BLaER1 treated with 17β-estradiol and CSF1 and Interleukin-3, amounts not matched to agents 10 nM and 100 nM (cell line): ENCODE measurements at regions not wholly inside any gene's neighbourhood (a gene's known extent, or its start where the extent isn't known, plus 50 kb on each side); places are given as distances from the start of the nearest gene placed in this dataset.
A peak's percentile ranks its signal among the peaks of the same experiment; 100 is the strongest.

ENCODE experiments used
- H3K27ac ChIP-seq, 11 experiments: shearing (Covaris generic); formaldehyde crosslinking; 2 replicates each; pipeline ENCODE4 v1.8.1; 2022
- H3K27me3 ChIP-seq, 11 experiments: shearing (Covaris generic); formaldehyde crosslinking; 2 replicates each; pipeline ENCODE4 v1.8.1; 2022
- H3K36me3 ChIP-seq, 11 experiments: shearing (Covaris generic); formaldehyde crosslinking; 2 replicates each; pipeline ENCODE4 v1.8.1; 2022
- H3K4me1 ChIP-seq, 10 experiments: shearing (Covaris generic); formaldehyde crosslinking; 2 replicates each; pipeline ENCODE4 v1.8.1; 2022
- H3K4me2 ChIP-seq, 11 experiments: shearing (Covaris generic); formaldehyde crosslinking; 2 replicates each; pipeline ENCODE4 v1.8.1; 2022
- H3K4me3 ChIP-seq, 10 experiments: shearing (Covaris generic); formaldehyde crosslinking; 2 replicates each; pipeline ENCODE4 v1.8.1; 2022
- H3K9ac ChIP-seq, 11 experiments: shearing (Covaris generic); formaldehyde crosslinking; 2 replicates each; pipeline ENCODE4 v1.8.1; 2022
- H3K9me3 ChIP-seq, 11 experiments: shearing (Covaris generic); formaldehyde crosslinking; replicated peaks in 1 of 11; 2 replicates each; pipeline ENCODE4 v1.8.1; 2022
- H4K20me1 ChIP-seq, 11 experiments: shearing (Covaris generic); formaldehyde crosslinking; 2 replicates each; pipeline ENCODE4 v1.8.1; 2022
- Cebpa-rat ChIP-seq, 11 experiments: shearing (Covaris generic); IDR thresholded peaks; 2 replicates each; pipeline ENCODE4 v1.8.1; 2022

GRCh38 chr6:23494367-23494766 is 631.6 kb upstream of the NRSN1 start:
- peaks cover 0 to 12% (median 4%) of the 10 kb centered on the region in 10 experiments; a peak in 8 of 20 replicates for H3K4me1 ChIP-seq
- H3K36me3 ChIP-seq: no peaks in the 10 kb centered on the region
- no peak overlapping the region for H3K4me3 ChIP-seq
- peaks cover 0 to 10% (median 0%) of the 10 kb centered on the region in 11 experiments; a peak in 3 of 22 replicates for H3K9me3 ChIP-seq
- TF ChIP-seq Cebpa-rat (IDR thresholded peaks at IDR 0.05): no peak
- H3K27me3 ChIP-seq: no peaks in the 10 kb centered on the region
- no peaks in the 10 kb centered on the region for H4K20me1 ChIP-seq
- H3K27ac ChIP-seq: no peak overlapping the region
- no peak overlapping the region for H3K4me2 ChIP-seq
- no peak overlapping the region for H3K9ac ChIP-seq

GRCh38 chr6:23498013-23498412 is 628.0 kb upstream of the NRSN1 start:
- H4K20me1 ChIP-seq: no peaks in the 10 kb centered on the region
- H3K4me1 ChIP-seq: peaks cover 0 to 12% (median 4%) of the 10 kb centered on the region in 10 experiments; a peak in 8 of 20 replicates
- TF ChIP-seq Cebpa-rat (IDR thresholded peaks at IDR 0.05): no peak
- no peak overlapping the region for H3K27ac ChIP-seq
- H3K4me3 ChIP-seq: no peak overlapping the region
- H3K36me3 ChIP-seq: no peaks in the 10 kb centered on the region
- peak overlapping the region in 6 of 11 experiments; percentile 1 to 27 (median 9); a peak in 4 of 22 replicates for H3K4me2 ChIP-seq
- H3K9me3 ChIP-seq: no peaks in the 10 kb centered on the region
- H3K9ac ChIP-seq: no peak overlapping the region
- H3K27me3 ChIP-seq: no peaks in the 10 kb centered on the region

GRCh38 chr6:23499549-23499948 is 626.5 kb upstream of the NRSN1 start:
- TF ChIP-seq Cebpa-rat (IDR thresholded peaks at IDR 0.05): no peak
- H4K20me1 ChIP-seq: no peaks in the 10 kb centered on the region
- H3K9ac ChIP-seq: no peak overlapping the region
- H3K27ac ChIP-seq: no peak overlapping the region
- peaks cover 0 to 12% (median 4%) of the 10 kb centered on the region in 10 experiments; a peak in 8 of 20 replicates for H3K4me1 ChIP-seq
- no peak overlapping the region for H3K4me2 ChIP-seq
- no peaks in the 10 kb centered on the region for H3K27me3 ChIP-seq
- H3K36me3 ChIP-seq: no peaks in the 10 kb centered on the region
- no peaks in the 10 kb centered on the region for H3K9me3 ChIP-seq
- no peak overlapping the region for H3K4me3 ChIP-seq

GRCh38 chr6:23503173-23503572 is 622.8 kb upstream of the NRSN1 start:
- H3K4me1 ChIP-seq: peaks cover 0 to 8% (median 4%) of the 10 kb centered on the region in 10 experiments; a peak in 8 of 20 replicates
- no peaks in the 10 kb centered on the region for H3K36me3 ChIP-seq
- no peak overlapping the region for H3K9ac ChIP-seq
- no peak for TF ChIP-seq Cebpa-rat (IDR thresholded peaks at IDR 0.05)
- no peaks in the 10 kb centered on the region for H3K27me3 ChIP-seq
- no peak overlapping the region for H3K4me3 ChIP-seq
- no peaks in the 10 kb centered on the region for H3K9me3 ChIP-seq
- H4K20me1 ChIP-seq: no peaks in the 10 kb centered on the region
- H3K4me2 ChIP-seq: no peak overlapping the region
- no peak overlapping the region for H3K27ac ChIP-seq

DNA sequence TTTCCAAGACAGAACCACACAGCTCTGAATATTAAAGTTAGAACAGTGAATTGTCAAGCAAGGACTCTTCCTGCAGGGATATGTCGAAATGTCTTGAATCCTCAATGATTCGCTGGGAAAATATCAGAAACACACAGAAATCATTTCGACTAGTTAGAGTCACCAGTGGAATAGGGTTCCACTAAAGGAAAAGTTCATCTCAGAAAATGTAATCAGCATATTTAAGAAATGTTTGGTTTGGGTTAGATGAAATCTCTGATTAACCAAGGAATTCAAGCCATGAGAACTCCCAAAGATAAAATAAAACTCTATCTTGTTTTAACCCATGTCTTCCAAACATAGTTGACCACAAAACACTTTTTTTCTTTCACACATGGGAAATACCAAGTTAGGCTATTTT is 621.0 kb upstream of the NRSN1 start:
- Histone ChIP-seq H3K9me3 (no peaks in the 10 kb centered on the region), H3K27ac (no peak overlapping the region), H3K36me3 (no peaks in the 10 kb centered on the region), H3K4me1 (no peaks in the 10 kb centered on the region), H3K4me3 (no peak overlapping the region), H4K20me1 (no peaks in the 10 kb centered on the region), H3K4me2 (no peak overlapping the region), H3K9ac (no peak overlapping the region), H3K27me3 (no peaks in the 10 kb centered on the region)
- no peak for TF ChIP-seq Cebpa-rat (IDR thresholded peaks at IDR 0.05)

DNA sequence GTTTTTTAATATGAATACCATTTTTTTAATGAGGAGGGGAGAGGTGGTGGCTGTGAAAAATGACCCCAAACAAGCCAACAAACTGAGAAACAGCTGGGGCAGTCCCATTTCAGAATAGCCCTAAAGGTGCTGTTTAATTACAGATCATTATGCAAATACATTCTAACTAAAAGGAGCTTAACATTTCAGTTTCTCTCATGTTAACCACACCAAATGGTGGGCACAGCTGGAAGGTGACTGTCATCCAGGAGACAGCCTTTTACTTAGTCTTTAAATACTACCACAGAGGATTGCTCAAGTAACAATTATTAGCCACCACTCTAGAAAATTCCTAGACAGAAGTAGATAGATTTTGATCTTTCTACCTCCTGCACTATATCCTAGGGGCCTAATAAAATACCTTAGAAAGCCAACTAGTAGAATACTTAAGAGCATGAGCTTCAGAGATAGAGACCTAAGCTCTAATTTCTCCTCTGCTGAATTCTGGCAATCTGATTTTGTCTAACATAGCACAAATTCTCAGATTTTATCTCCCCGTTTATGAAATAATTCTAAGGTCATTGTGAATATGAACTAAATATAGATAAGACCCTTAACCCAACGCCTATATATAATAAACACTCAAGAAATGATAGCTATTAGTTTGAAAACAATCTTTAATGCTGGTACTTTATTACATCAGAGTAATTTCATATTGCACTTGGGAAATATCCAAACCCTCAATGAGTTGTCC is 615.1 kb upstream of the NRSN1 start:
- H3K36me3 ChIP-seq: no peaks in the 10 kb centered on the region
- no peaks in the 10 kb centered on the region for H3K9me3 ChIP-seq
- H4K20me1 ChIP-seq: no peaks in the 10 kb centered on the region
- H3K9ac ChIP-seq: no peak overlapping the region
- no peak overlapping the region for H3K4me3 ChIP-seq
- no peaks in the 10 kb centered on the region for H3K27me3 ChIP-seq
- TF ChIP-seq Cebpa-rat (IDR thresholded peaks at IDR 0.05): no peak
- H3K27ac ChIP-seq: no peak overlapping the region
- no peak overlapping the region for H3K4me2 ChIP-seq
- no peaks in the 10 kb centered on the region for H3K4me1 ChIP-seq

DNA sequence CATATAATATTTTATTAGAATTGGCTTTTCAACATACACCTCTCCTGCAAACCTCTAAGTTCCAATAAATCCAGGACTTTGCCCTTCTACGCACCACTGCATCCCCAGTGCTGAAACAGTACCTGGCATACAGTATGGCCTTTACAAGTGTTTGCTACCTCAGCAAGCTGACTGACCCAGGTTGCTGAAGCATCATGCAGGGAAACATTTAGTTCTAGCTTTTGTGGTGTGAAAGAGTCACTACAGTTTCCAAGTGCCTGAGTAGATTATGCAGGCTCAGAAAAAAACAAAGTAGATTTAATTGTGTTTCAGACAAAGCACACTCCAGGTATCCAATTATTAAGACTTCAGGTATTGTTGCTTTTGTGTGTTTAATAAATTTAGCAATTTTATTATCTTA is 614.2 kb upstream of the NRSN1 start:
- Histone ChIP-seq H3K36me3 (no peaks in the 10 kb centered on the region), H3K9me3 (no peaks in the 10 kb centered on the region)

GRCh38 chr6:23518294-23518693 is 607.7 kb upstream of the NRSN1 start:
- H3K9me3 ChIP-seq: no peaks in the 10 kb centered on the region
- no peak overlapping the region for H3K4me2 ChIP-seq
- peaks cover 0 to 4% (median 0%) of the 10 kb centered on the region in 10 experiments; a peak in 3 of 20 replicates for H3K4me1 ChIP-seq
- H3K4me3 ChIP-seq: no peak overlapping the region
- no peaks in the 10 kb centered on the region for H3K27me3 ChIP-seq
- H3K27ac ChIP-seq: no peak overlapping the region
- no peaks in the 10 kb centered on the region for H3K36me3 ChIP-seq
- no peaks in the 10 kb centered on the region for H4K20me1 ChIP-seq
- no peak overlapping the region for H3K9ac ChIP-seq
- TF ChIP-seq Cebpa-rat (IDR thresholded peaks at IDR 0.05): no peak

More for the DNA sequence above, 614.2 kb upstream of the NRSN1 start:
- H4K20me1 ChIP-seq: no peaks in the 10 kb centered on the region
- TF ChIP-seq Cebpa-rat (IDR thresholded peaks at IDR 0.05): no peak
- H3K9ac ChIP-seq: no peak overlapping the region
- no peaks in the 10 kb centered on the region for H3K27me3 ChIP-seq
- H3K27ac ChIP-seq: no peak overlapping the region
- no peak overlapping the region for H3K4me3 ChIP-seq
- H3K4me2 ChIP-seq: no peak overlapping the region
- H3K4me1 ChIP-seq: no peaks in the 10 kb centered on the region

DNA sequence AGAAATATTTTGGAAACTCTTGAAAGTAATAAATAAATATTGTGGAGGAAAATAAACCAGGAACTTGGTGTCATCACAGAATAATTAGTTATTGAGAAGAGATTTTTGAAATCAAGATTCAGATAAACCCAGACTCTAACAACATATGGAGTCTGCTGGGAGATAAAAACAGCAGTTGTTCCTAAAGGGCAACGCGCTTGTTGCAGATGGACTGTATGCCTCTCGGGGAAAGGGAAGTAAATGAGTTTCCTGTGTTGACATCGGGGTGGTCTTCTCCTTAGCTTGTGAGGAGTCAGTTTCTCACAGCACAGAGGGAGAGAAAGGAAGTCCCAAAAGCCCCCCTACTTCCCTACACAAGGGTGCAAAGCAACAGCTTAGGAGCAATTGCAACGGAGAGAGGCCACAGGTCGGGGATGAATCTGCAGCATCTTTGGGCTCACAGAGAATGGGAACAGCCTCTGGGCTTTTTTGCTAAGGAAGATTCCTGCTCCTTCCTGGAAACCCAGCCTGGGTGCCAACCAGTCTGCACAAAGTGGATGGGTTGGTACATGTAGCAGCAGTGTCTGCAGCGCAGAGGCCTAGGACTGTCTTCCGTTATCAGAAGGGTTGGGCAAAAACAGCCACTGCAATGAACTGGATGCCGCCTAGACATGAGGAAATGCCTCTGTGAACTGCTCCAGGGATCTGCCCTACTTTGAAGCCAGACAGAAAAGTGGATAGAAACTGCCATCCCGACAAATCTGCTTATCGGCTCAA is 603.0 kb upstream of the NRSN1 start:
- no peak overlapping the region for H3K27ac ChIP-seq
- no peaks in the 10 kb centered on the region for H3K36me3 ChIP-seq
- TF ChIP-seq Cebpa-rat (IDR thresholded peaks at IDR 0.05): no peak
- H3K4me1 ChIP-seq: peaks cover 0 to 4% (median 0%) of the 10 kb centered on the region in 10 experiments; a peak in 3 of 20 replicates
- peak overlapping the region in 1 of 11 experiments; percentile 37; a peak in 1 of 22 replicates for H3K4me2 ChIP-seq
- H3K27me3 ChIP-seq: no peaks in the 10 kb centered on the region
- no peak overlapping the region for H3K9ac ChIP-seq
- H4K20me1 ChIP-seq: no peaks in the 10 kb centered on the region
- no peak overlapping the region for H3K4me3 ChIP-seq
- no peaks in the 10 kb centered on the region for H3K9me3 ChIP-seq
